ENCODE measurements at regions not wholly inside any gene's neighbourhood (a gene's known extent, or its start where the extent isn't known, plus 50 kb on each side); places are given as distances from the start of the nearest gene placed in this dataset.

DNA sequence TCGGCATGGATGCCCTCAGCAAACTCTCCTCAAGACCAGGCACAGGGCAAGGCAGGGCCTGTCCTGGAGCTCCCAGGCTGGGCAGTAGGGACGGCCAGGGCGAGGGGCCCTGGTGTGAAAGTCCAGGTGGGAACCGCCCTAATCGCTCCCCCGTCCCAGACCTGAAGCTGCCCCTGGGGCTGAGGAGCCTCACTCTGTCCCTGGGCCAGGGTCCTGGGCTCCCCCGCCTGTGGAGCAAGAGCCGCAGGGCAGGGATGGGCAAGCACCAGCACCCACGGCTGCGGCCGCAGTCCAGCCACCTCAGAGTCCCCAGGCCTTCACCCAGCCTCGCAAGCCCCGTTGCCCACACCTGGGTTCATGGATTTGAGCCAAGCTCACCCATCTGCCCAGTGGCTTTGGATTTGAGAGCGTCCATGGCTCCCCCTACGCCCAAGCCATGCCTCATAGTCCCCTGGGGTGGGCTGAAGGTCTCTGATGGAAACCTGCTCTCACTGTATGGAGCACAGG, 102.4 kb upstream of the C14orf180 start:
- TF ChIP-seq, protein P1, sequence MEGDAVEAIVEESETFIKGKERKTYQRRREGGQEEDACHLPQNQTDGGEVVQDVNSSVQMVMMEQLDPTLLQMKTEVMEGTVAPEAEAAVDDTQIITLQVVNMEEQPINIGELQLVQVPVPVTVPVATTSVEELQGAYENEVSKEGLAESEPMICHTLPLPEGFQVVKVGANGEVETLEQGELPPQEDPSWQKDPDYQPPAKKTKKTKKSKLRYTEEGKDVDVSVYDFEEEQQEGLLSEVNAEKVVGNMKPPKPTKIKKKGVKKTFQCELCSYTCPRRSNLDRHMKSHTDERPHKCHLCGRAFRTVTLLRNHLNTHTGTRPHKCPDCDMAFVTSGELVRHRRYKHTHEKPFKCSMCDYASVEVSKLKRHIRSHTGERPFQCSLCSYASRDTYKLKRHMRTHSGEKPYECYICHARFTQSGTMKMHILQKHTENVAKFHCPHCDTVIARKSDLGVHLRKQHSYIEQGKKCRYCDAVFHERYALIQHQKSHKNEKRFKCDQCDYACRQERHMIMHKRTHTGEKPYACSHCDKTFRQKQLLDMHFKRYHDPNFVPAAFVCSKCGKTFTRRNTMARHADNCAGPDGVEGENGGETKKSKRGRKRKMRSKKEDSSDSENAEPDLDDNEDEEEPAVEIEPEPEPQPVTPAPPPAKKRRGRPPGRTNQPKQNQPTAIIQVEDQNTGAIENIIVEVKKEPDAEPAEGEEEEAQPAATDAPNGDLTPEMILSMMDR (IDR thresholded peaks at IDR 0.05), result no peak
- no peak for TF ChIP-seq EZH2 (IDR thresholded peaks at IDR 0.05; ENCODE audit: borderline replicate concordance, insufficient read depth, low read depth, low read length, poor library complexity, severe bottlenecking)
